SK-N-DZ (cell line): ENCODE measurements at regions not wholly inside any gene's neighbourhood (a gene's known extent, or its start where the extent isn't known, plus 50 kb on each side); places are given as distances from the start of the nearest gene placed in this dataset.

Experiments used
- DNase-seq: peaks from one replicate; pipeline ENCODE4 v3.0.0-alpha.2; 2015; ENCODE audit warnings: low spot score

- no peak for DNase-seq
Observed at GRCh38 chr1:87165177-87165576, 163.5 kb upstream of the LMO4 start.

GRCh38 chr1:87167157-87167789 is 161.4 kb upstream of the LMO4 start:
- DNase-seq = no peak

DNA sequence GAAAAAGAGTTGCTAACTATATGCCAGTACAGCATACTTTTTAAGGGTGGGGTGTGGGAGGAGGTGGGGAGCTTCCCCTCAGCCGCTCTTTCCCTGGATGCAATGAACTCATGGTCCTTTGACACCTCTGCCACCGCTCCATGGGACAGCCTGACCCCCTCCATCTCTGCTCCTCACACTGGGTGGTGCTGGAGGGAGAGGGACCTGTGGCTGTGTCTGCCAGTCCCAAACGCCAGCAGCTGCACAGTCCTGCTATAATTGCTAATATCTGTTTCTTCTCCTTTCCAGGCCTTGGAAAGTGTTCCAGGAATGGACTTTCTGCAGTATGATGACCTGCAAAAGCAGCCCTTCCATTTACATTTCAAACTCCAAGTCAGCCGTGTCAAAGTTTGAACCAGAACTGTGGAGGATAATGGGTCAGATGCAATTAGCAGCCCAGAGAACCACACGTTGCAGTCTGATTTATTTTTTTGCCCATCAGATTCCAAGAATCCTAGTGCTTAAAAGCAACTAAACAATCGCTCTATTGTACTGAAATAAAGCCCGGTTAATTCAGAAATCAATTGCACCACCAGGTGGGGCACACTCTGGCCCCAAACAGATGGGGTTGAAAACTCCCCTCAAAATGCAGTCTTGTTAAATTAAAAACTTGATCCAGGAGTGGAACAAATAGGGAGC is 160.7 kb upstream of the LMO4 start:
- no peak for DNase-seq

DNA sequence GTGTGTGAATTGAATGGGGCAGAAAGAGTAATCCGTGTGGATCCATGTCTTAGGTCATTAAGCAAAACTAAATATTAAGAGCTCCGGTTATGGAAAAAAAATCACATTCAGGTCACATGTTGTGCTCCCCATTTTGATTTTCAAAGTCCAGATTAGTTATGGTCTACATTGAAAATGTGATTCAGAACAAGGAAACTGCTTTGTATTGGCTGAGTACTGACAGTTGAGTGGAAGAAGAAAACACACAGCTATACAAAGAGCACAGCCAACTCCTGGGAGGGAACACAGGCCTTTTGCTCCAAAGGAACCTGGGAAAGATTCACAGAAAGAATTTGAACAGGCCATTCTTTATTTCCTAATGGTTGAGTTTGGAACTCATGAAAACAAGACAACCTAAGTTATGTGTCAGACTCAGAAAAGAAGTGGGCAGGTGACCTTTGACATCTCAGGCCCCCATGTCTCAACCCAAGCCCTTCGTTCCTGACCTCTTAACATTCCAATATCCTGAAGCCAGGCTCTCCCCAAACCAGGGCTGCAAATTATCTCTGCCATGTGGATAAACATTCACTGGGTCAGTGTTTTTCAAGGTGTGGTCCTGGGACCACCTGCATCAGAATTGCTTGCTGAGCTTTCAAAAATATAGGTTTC is 159.3 kb upstream of the LMO4 start:
- DNase-seq = no peak

- no peak for DNase-seq
Observed at GRCh38 chr1:87170157-87170556, 158.5 kb upstream of the LMO4 start.

DNA sequence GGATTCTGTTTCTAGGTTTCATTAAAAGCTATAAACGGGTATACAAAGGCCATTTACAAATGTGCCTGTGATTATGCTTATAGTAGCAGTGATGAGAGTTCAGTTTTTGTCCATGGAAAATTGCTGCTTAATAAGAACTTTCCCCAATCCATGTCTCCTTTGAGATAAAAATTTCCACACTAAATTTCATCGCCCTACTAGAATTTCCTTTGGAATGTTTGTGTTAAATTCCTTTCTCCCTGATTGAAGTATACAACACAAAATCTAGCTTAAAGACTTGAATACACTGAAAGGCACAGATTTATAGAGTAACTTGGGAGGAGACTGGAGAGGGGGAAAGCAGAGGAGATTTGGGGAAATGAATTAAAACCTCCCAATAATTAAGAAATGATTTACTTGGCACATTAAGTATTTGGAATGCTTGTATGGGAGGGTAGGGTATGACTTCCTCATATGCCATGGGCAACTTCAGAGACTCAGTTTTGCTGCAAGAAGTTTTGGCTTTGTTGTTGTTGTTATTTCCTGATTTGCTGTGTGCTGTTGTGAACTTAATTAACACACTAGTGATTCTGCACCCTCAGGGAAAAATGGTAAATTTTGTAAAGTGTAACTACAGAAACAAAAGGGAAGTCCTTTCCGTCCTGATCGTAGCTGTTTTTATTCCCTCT is 157.6 kb upstream of the LMO4 start:
- DNase-seq = no peak

GRCh38 chr1:87173231-87173630 is 155.4 kb upstream of the LMO4 start:
- no peak for DNase-seq

DNA sequence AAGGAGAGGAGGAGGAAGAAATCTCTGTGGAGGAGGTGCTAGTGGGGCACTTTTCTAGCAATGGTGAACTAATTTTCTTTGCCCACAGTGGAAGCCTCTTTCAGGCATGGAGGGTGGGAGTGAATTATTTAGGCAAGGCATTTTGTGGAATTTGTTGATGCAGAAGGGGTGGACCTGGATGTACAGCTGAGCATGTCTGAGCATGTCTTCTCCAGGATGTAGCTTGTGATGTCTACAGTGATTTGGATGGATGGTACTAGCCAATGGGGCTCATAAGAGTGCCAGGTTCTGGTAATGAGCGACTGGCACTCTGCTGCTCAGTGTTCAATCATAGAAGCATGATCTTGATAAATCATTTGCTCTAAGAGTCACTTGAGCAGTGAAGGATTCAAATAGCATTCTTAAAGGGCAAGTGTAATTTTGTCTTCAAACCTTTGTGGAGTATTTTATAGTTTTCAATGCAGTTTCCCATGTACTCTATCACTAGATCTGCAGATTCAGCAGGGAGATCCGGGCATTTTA is 153.9 kb upstream of the LMO4 start:
- DNase-seq = no peak

DNA sequence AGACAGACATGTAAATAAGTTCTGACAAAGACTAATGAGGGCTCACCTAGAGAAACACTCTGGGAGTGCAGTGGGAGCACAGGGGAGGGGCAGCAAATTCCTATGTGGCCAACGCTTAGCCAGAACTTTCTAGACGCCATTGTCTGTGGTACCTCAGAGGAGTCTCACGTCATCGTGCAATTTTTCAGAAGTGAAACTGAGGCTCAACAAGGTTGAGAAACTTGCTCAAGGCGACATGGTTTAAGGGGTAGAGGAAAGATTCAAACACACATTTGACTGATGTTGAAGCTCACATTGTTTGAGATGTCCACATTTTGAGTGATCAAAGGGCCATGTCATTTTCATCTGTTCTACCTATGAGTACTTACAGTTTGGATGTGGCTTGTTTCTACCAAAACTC is 152.6 kb upstream of the LMO4 start:
- DNase-seq = no peak

DNA sequence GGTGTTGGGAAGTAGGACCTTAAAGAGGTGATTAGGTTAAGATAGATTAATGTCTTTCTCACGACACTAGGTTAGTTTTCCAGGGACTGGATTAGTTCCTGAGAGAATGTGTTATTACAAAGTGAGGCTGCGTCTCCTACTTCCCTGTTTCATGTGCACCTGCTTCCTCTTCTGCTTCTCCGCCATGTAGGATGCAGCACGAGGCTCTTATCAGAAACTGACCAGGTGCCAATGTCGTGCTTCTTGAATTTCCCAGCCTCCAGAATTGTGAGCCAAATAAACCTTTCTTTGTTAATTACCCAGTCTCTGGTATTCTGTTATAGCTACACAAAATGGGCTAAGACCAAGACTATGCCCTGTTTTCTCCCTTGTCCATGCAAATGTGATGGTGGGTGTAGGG is 152.2 kb upstream of the LMO4 start:
- DNase-seq = no peak

- DNase-seq = no peak
Observed at GRCh38 chr1:87178441-87178840, 150.2 kb upstream of the LMO4 start.

DNA sequence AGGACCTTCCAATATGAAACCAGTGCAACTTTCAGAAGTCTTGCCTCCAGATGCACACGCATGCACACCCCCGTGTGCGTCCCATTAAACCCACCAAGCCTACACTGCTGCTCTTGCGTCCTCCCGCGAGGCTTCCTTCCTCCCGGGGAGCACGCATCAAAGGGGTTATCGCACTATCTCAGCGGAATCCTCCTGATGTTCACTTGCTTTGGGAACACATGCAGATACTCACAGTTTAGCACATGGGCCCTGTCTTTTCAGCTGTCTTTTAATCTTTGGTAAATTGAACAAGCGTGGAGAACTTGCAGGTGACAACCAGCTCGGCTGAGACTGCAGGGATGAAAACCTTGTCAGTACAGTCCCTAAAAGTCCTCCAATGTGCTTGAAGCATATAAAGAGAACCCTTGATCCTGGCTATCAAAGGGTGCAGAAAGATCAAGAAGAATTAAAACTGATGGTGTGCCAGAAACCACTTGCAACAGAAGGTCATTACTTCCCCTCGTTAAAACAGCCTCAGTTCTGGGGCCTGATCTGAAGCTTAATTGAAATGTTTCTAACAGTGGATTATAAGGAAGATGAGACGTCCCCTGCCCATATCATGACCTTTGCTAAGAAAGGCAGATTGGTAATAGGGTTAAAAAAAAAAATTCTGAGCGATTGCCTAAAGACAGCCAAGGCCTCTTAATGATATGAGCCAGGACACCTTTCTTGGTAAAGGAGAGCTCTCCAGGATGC is 149.4 kb upstream of the LMO4 start:
- DNase-seq = peak; percentile 56

DNA sequence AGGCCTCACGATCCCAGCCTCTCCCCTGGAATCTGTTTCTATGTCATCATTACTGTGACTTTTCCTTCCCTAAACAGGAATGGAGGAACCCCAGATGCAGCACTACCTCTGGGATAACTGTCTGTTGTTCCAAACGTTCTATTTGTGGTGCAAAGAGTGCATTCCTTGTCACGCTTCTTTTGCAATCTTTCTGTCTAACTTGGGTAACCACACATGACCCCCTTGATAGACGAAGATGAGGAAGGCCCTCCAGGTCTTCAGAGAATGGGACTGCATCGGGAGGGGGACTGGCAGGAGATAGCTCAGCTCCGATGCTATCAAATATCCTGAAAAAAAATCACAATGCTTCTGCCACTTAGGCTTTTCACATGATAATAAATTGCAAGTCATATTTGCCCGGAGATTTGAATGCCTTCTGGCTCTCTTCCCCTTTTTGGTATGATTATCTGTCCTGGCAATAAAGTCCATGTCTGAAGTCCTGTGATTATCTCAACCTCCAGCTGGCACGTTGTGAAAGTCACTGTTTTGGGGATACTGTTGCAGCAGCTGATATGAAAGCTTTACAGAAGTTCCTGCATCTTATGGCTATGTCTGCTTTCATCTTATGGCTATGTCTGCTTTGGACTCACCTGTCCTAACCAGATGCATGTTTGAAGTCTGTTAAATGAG is 148.7 kb upstream of the LMO4 start:
- no peak for DNase-seq

DNA sequence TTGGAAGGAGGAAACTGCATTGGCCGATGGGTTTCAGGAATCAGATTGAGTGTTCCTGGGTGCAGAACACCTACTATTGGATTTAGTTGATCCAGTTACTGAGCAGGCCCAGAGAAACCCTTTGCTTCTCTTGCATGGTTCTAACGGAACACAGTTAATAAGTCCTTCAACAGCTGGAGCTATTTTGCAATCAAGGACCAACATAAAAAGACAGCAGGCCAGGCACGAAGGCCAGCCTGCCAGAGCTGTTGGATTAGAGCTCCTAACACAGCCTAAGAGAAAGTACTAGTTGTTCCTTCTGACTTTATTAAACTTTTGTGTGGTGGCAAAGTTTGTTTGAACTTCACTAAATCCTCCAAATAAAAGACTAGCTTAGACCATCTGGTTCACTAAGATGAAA is 148.0 kb upstream of the LMO4 start:
- no peak for DNase-seq

- no peak for DNase-seq
Observed at GRCh38 chr1:87182611-87183010, 146.1 kb upstream of the LMO4 start.

GRCh38 chr1:87185077-87185476 is 143.6 kb upstream of the LMO4 start:
- DNase-seq = no peak

DNA sequence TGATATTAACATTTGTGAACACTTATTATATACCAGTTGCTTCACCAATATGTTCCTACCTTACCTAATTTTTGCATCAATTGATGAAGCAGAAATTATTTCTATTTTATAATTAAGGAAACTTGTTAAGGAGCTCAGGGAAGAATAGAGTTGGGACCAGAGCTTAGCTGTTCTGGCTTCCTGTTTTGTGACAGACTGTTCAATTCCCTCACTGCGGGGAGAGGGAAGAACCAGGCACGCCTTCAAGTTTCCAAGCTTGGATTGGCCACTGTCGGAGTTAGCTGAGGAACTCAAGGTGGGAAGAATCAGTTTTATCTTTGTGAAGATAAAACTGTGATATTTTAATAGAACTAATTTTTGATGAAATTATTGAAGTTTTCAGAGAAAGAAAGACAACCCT is 142.3 kb upstream of the LMO4 start:
- DNase-seq = no peak

- no peak for DNase-seq
Observed at GRCh38 chr1:87188640-87189039, 140.0 kb upstream of the LMO4 start.

GRCh38 chr1:87190402-87190801 is 138.3 kb upstream of the LMO4 start:
- DNase-seq = no peak

GRCh38 chr1:87191646-87192045 is 137.0 kb upstream of the LMO4 start:
- DNase-seq = no peak

GRCh38 chr1:87194271-87194774 is 134.4 kb upstream of the LMO4 start:
- DNase-seq = no peak
